PFSK-1 (cell line): ENCODE measurements at regions not wholly inside any gene's neighbourhood (a gene's known extent, or its start where the extent isn't known, plus 50 kb on each side); places are given as distances from the start of the nearest gene placed in this dataset.

ENCODE experiments used
- FOXP2 ChIP-seq: optimal IDR thresholded peaks from 2 replicates; pipeline ENCODE3; 2011; ENCODE audit warnings: borderline replicate concordance, control low read depth, inconsistent platforms; ENCODE audit not compliant: insufficient read depth; ENCODE audit errors: extremely low read length, extremely low read depth
- POLR2AphosphoS5 ChIP-seq: IDR thresholded peaks from 2 replicates; pipeline ENCODE4 v1.6.1; 2012; ENCODE audit warnings: low read depth, mild to moderate bottlenecking, control low read depth, low read length, moderate library complexity
- SIN3A ChIP-seq: IDR thresholded peaks from 2 replicates; pipeline ENCODE4 v1.6.1; 2012; ENCODE audit warnings: mild to moderate bottlenecking, low read length, moderate library complexity, borderline replicate concordance; ENCODE audit not compliant: insufficient read depth
- TAF1 ChIP-seq: IDR thresholded peaks from 2 replicates; pipeline ENCODE4 v1.6.1; 2012; ENCODE audit warnings: low read length, control low read depth, borderline replicate concordance; ENCODE audit not compliant: insufficient read depth
- TF ChIP-seq, protein P1 (sequence below), 2 experiments: IDR thresholded peaks; 2 replicates each; pipeline versions ENCODE4 v1.6.1 to v1.8.0; 2011 to 2012; ENCODE audit warnings: low read depth in 2 of 2, low read length in 2 of 2, control low read depth in 1 of 2, inconsistent platforms in 1 of 2, mild to moderate bottlenecking in 1 of 2, moderate library complexity in 1 of 2; ENCODE audit not compliant: insufficient read depth in 1 of 2

DNA sequence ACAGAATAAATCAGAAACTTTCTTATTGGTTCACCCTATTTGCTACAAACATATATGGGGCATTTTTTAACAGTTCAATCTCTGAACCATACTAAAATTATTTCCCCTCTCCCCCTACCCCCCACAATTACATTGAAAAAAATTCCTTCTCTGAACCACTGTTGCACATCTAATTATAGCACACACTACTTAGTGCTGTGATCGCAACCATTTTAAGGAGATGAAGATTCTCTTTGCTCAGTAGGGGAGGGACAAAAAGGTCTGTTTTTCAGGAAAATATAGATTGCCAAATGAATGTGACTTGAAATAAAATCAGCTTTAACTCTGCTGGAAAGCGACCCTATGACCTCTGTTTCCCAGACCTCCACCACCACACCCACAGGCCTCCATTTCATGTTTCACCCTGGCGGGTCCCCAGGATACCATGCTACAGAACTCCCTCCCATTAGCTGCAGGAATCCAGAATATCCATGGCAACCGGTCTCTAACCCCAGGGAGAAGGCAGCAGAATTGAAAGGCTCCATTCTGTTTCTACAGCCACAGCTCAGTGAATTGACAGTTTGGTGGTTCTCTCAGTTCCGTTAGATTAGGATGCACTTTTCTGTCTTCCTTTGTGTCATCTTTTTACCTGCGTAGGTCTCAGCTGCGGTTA, 286.3 kb downstream of the TBC1D4 start:
- TF ChIP-seq SIN3A (no peak), TAF1 (no peak), FOXP2 (no peak), POLR2AphosphoS5 (no peak)
- TF ChIP-seq, protein P1, sequence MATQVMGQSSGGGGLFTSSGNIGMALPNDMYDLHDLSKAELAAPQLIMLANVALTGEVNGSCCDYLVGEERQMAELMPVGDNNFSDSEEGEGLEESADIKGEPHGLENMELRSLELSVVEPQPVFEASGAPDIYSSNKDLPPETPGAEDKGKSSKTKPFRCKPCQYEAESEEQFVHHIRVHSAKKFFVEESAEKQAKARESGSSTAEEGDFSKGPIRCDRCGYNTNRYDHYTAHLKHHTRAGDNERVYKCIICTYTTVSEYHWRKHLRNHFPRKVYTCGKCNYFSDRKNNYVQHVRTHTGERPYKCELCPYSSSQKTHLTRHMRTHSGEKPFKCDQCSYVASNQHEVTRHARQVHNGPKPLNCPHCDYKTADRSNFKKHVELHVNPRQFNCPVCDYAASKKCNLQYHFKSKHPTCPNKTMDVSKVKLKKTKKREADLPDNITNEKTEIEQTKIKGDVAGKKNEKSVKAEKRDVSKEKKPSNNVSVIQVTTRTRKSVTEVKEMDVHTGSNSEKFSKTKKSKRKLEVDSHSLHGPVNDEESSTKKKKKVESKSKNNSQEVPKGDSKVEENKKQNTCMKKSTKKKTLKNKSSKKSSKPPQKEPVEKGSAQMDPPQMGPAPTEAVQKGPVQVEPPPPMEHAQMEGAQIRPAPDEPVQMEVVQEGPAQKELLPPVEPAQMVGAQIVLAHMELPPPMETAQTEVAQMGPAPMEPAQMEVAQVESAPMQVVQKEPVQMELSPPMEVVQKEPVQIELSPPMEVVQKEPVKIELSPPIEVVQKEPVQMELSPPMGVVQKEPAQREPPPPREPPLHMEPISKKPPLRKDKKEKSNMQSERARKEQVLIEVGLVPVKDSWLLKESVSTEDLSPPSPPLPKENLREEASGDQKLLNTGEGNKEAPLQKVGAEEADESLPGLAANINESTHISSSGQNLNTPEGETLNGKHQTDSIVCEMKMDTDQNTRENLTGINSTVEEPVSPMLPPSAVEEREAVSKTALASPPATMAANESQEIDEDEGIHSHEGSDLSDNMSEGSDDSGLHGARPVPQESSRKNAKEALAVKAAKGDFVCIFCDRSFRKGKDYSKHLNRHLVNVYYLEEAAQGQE (IDR thresholded peaks at IDR 0.05; ENCODE audit: insufficient read depth in 1 of 2, low read depth in 2 of 2, low read length in 2 of 2) = no peak

DNA sequence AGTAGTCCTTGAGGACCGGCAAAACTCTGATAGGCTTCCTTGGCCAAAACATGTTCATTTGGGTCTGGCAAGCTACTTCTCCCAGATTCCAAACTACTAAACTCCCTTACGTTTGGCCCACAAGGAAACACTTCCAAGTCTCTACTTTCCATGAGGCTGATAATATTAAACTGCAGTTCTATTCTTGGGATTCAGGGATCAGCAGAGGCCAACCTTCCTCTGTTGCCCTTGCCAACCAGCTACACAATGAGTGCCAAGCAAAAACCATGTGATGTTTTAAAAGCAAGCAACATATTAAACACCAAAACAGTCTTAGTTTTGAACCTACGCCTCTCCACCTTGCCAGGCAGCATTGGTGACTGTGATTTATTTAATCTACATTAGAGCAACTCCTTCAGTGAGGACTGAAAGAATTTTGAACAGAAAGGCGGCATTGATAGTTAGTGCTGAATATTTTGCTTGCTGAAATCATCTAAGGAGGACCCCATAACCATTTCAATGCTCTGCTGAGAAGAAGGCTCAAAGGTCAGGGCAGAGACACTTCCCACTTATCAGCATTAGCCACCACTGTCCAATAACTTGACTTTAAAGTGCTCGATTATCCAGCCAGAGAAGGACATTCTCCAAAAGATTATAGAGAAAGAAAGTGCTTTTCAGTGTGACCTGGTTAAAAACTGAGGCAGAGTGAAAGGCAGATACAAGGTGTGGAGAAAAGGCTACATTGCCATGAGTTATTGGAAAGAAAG, 287.1 kb downstream of the TBC1D4 start:
- no peak for TF ChIP-seq TAF1
- TF ChIP-seq, protein P1 (IDR thresholded peaks at IDR 0.05; ENCODE audit: insufficient read depth in 1 of 2, low read depth in 2 of 2, low read length in 2 of 2) = no peak
- no peak for TF ChIP-seq POLR2AphosphoS5
- TF ChIP-seq FOXP2 = no peak
- no peak for TF ChIP-seq SIN3A

DNA sequence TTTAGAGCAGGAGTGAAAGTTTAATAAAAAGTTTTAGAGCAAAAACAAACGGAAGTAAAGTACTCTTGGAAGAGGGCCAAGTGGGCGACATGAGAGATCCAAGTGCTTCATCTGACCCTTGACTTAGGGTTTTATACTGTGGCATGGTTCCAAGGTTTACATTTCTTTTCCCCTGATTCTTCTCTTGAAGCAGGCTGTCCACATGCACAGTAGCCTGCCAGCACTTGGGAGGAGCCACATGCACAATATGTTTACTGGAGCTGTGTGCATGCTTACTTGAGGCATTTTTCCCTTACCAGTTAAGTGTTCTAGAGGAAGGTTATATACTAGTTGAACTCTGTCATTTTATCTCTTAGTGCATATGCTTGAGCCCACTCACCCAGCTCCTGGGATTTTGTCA, 295.6 kb downstream of the TBC1D4 start:
- TF ChIP-seq POLR2AphosphoS5 (no peak), FOXP2 (no peak), TAF1 (no peak), SIN3A (no peak)
- TF ChIP-seq, protein P1 (IDR thresholded peaks at IDR 0.05; ENCODE audit: insufficient read depth in 1 of 2, low read depth in 2 of 2, low read length in 2 of 2) = no peak

DNA sequence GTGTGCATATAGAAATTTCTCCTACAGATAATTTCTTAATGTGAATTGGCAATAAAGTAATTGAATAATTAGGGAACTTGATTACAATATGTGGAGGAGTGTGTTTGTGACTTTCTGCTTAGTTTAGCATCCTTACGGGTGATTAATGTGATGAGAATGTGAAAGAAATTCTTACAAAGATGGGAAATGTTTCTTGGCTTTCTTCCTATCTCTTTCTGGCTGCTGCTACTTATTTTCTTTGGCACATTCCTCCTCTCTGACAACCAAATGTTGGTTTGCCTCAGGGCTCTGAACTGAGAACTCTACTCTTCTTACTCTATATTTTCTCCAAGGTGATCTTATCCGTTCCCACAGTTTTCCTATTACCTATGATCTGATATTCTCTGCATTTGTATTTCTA, 300.1 kb downstream of the TBC1D4 start:
- TF ChIP-seq, protein P1 (IDR thresholded peaks at IDR 0.05; ENCODE audit: insufficient read depth in 1 of 2, low read depth in 2 of 2, low read length in 2 of 2) = no peak
- TF ChIP-seq FOXP2 (no peak), POLR2AphosphoS5 (no peak), SIN3A (no peak)
